ENCODE measurements at regions not wholly inside any gene's neighbourhood (a gene's known extent, or its start where the extent isn't known, plus 50 kb on each side); places are given as distances from the start of the nearest gene placed in this dataset.

- DNase-seq (ENCODE audit: low read depth): no peak
- TF ChIP-seq CTCF (conservative IDR thresholded peaks at IDR 0.05; ENCODE audit: low read depth, low read length): no peak
- no peak overlapping the region for H3K4me3 ChIP-seq (ENCODE audit: low read length)
Observed at GRCh38 chr4:35800669-35801068, 443.6 kb downstream of the ARAP2 start.

- TF ChIP-seq CTCF (conservative IDR thresholded peaks at IDR 0.05; ENCODE audit: low read depth, low read length): no peak
- no peak for DNase-seq (ENCODE audit: low read depth)
Observed at GRCh38 chr4:35802644-35803043, 441.7 kb downstream of the ARAP2 start.

GRCh38 chr4:35818520-35818919 lies 425.8 kb downstream of the ARAP2 start:
- DNase-seq (ENCODE audit: low read depth): no peak
- H3K4me3 ChIP-seq (ENCODE audit: low read length): no peak overlapping the region
- no peak for TF ChIP-seq CTCF (conservative IDR thresholded peaks at IDR 0.05; ENCODE audit: low read depth, low read length)

More at GRCh38 chr4:35802644-35803043, 441.7 kb downstream of the ARAP2 start:
- no peak overlapping the region for H3K4me3 ChIP-seq (ENCODE audit: low read length)

GRCh38 chr4:35820003-35820402 lies 424.3 kb downstream of the ARAP2 start:
- no peak for TF ChIP-seq CTCF (conservative IDR thresholded peaks at IDR 0.05; ENCODE audit: low read depth, low read length)
- no peak for DNase-seq (ENCODE audit: low read depth)
- no peak overlapping the region for H3K4me3 ChIP-seq (ENCODE audit: low read length)

- no peak for TF ChIP-seq CTCF (conservative IDR thresholded peaks at IDR 0.05; ENCODE audit: low read depth, low read length)
Observed at GRCh38 chr4:35824231-35824630, 420.1 kb downstream of the ARAP2 start.

GRCh38 chr4:35835893-35836292 lies 408.4 kb downstream of the ARAP2 start:
- no peak for DNase-seq (ENCODE audit: low read depth)
- no peak for TF ChIP-seq CTCF (conservative IDR thresholded peaks at IDR 0.05; ENCODE audit: low read depth, low read length)
- H3K4me3 ChIP-seq (ENCODE audit: low read length): no peak overlapping the region

More at GRCh38 chr4:35824231-35824630, 420.1 kb downstream of the ARAP2 start:
- no peak overlapping the region for H3K4me3 ChIP-seq (ENCODE audit: low read length)
- no peak for DNase-seq (ENCODE audit: low read depth)

GRCh38 chr4:35836596-35836995 lies 407.7 kb downstream of the ARAP2 start:
- DNase-seq (ENCODE audit: low read depth): no peak
- H3K4me3 ChIP-seq (ENCODE audit: low read length): no peak overlapping the region
- TF ChIP-seq CTCF (conservative IDR thresholded peaks at IDR 0.05; ENCODE audit: low read depth, low read length): no peak

Data from retinal pigment epithelial cell (primary cell).